H1 (cell line): ENCODE measurements at regions not wholly inside any gene's neighbourhood (a gene's known extent, or its start where the extent isn't known, plus 50 kb on each side); places are given as distances from the start of the nearest gene placed in this dataset.

ENCODE experiments used
- CTCF ChIA-PET: fragments of 300-600 bp; sonication (Branson Sonifier 250); formaldehyde crosslinking; loops from one replicate; lab custom pipeline; 2021; ENCODE audit not compliant: partially characterized antibody; lab: Charles Lee
- POLR2A ChIA-PET: fragments of 300-600 bp; sonication (Branson Sonifier 250); formaldehyde crosslinking; loops from one replicate; lab custom pipeline; 2021; ENCODE audit warnings: inconsistent platforms; ENCODE audit not compliant: partially characterized antibody; lab: Charles Lee
- DNase-seq, 2 experiments: peaks; one replicate each; pipeline versions ENCODE4 v3.0.0 to v3.0.0-alpha.2; 2010 to 2022; ENCODE audit warnings: low spot score in 2 of 2, low read depth in 1 of 2, mixed read lengths in 1 of 2
- FAIRE-seq: peaks from 2 replicates; lab custom pipeline; 2011; peaks lifted over from hg19 to GRCh38; lab: Jason Lieb, UNC
- H2AFZ ChIP-seq: 2 replicates; pipeline ENCODE4 v1.8.1; 2012; ENCODE audit warnings: low read length, inconsistent platforms
- H2AK5ac ChIP-seq: 2 replicates; pipeline ENCODE4 v1.6.1; 2013; ENCODE audit warnings: low read depth, low read length
- H2BK120ac ChIP-seq: replicated peaks from 2 replicates; pipeline ENCODE3; 2013; ENCODE audit warnings: low read depth, low read length, inconsistent platforms
- H2BK12ac ChIP-seq: 2 replicates; pipeline ENCODE4 v1.6.1; 2013; ENCODE audit warnings: low read depth, low read length
- H2BK15ac ChIP-seq: 2 replicates; pipeline ENCODE4 v1.6.1; 2013; ENCODE audit warnings: low read length
- H2BK20ac ChIP-seq: 2 replicates; pipeline ENCODE4 v1.6.1; 2013; ENCODE audit warnings: low read length
- H2BK5ac ChIP-seq: 2 replicates; pipeline ENCODE4 v1.6.1; 2013; ENCODE audit warnings: low read depth, low read length
- H3K14ac ChIP-seq: 2 replicates; pipeline ENCODE4 v1.6.1; 2013; ENCODE audit warnings: inconsistent platforms; ENCODE audit not compliant: insufficient read length
- H3K18ac ChIP-seq: 2 replicates; pipeline ENCODE4 v1.6.1; 2013; ENCODE audit warnings: low read length; ENCODE audit errors: extremely low read depth
- H3K23ac ChIP-seq: 2 replicates; pipeline ENCODE4 v1.6.1; 2013; ENCODE audit warnings: inconsistent platforms; ENCODE audit not compliant: insufficient read length
- H3K23me2 ChIP-seq: 2 replicates; pipeline ENCODE4 v1.6.1; 2013; ENCODE audit warnings: low read depth, low read length
- H3K27ac ChIP-seq: 2 replicates; pipeline ENCODE4 v1.6.1; 2011; ENCODE audit warnings: low read depth, low read length, inconsistent platforms
- H3K27me3 ChIP-seq, 4 experiments: replicated peaks in 1 of 4; 1 replicate in 1 of 4; 2 replicates in 3 of 4; pipeline versions ENCODE4 v1.6.1 to v1.8.1; 2011 to 2013; ENCODE audit warnings: low read length in 3 of 4, mild to moderate bottlenecking in 3 of 4, inconsistent platforms in 2 of 4, mixed read lengths in 2 of 4, moderate library complexity in 1 of 4; ENCODE audit not compliant: control insufficient read depth in 3 of 4, insufficient read depth in 3 of 4; ENCODE audit errors: extremely low read depth in 1 of 4
- H3K36me3 ChIP-seq, 4 experiments: 2 replicates each; pipeline versions ENCODE4 v1.6.1 to v1.8.1; 2011 to 2013; ENCODE audit warnings: mild to moderate bottlenecking in 4 of 4, low read length in 3 of 4, moderate library complexity in 2 of 4, control low read depth in 1 of 4, inconsistent platforms in 1 of 4; ENCODE audit not compliant: insufficient read depth in 4 of 4, control insufficient read depth in 2 of 4
- H3K4ac ChIP-seq: replicated peaks from 2 replicates; pipeline ENCODE3; 2013; ENCODE audit warnings: low read length, low read depth, mixed read lengths, inconsistent platforms; ENCODE audit not compliant: insufficient read length
- H3K4me1 ChIP-seq, 4 experiments: replicated peaks in 1 of 4; 1 replicate in 1 of 4; 2 replicates in 3 of 4; pipeline versions ENCODE4 v1.6.1 to v1.8.1; 2011 to 2013; ENCODE audit warnings: low read length in 3 of 4, inconsistent platforms in 2 of 4, mixed read lengths in 1 of 4; ENCODE audit not compliant: insufficient read depth in 4 of 4, control insufficient read depth in 3 of 4
- H3K4me2 ChIP-seq, 2 experiments: 2 replicates each; pipeline versions ENCODE4 v1.6.1 to v1.8.1; 2011 to 2013; ENCODE audit warnings: low read depth in 2 of 2, low read length in 2 of 2, control low read depth in 1 of 2, inconsistent platforms in 1 of 2, mild to moderate bottlenecking in 1 of 2; ENCODE audit not compliant: insufficient read depth in 1 of 2
- H3K4me3 ChIP-seq, 4 experiments: fragments of 200-600, 300-600 bp in 1 of 4; sonication (generic), shearing (Covaris generic), sonication (Bioruptor Twin) in 1 of 4; 2 replicates each; pipeline versions ENCODE4 v1.5.1 to v1.8.1; 2011 to 2016; ENCODE audit warnings: low read length in 4 of 4, low read depth in 3 of 4, control low read depth in 2 of 4, inconsistent platforms in 2 of 4, mild to moderate bottlenecking in 2 of 4, mixed read lengths in 1 of 4, moderate library complexity in 1 of 4; ENCODE audit not compliant: insufficient read depth in 2 of 4; ENCODE audit errors: extremely low read depth in 1 of 4
- H3K56ac ChIP-seq: replicated peaks from 2 replicates; pipeline ENCODE3; 2013; ENCODE audit warnings: low read depth, mild to moderate bottlenecking, mixed read lengths, low read length, inconsistent platforms; ENCODE audit not compliant: insufficient read length
- H3K79me1 ChIP-seq: 2 replicates; pipeline ENCODE4 v1.6.1; 2013; ENCODE audit warnings: low read depth, low read length, control low read depth
- H3K79me2 ChIP-seq, 2 experiments: 2 replicates each; pipeline versions ENCODE4 v1.6.1 to v1.8.1; 2012 to 2013; ENCODE audit warnings: low read length in 2 of 2, mild to moderate bottlenecking in 2 of 2, inconsistent platforms in 1 of 2; ENCODE audit not compliant: insufficient read depth in 2 of 2, control insufficient read depth in 1 of 2
- H3K9ac ChIP-seq, 4 experiments: replicated peaks in 1 of 4; 1 replicate in 1 of 4; 2 replicates in 3 of 4; pipeline versions ENCODE4 v1.6.1 to v1.8.1; 2011 to 2013; ENCODE audit warnings: low read depth in 3 of 4, low read length in 3 of 4, control low read depth in 2 of 4, mild to moderate bottlenecking in 2 of 4, moderate library complexity in 2 of 4, inconsistent platforms in 1 of 4; ENCODE audit errors: extremely low read depth in 1 of 4
- H3K9me3 ChIP-seq, 2 experiments: 2 replicates each; pipeline versions ENCODE4 v1.6.1 to v1.8.1; 2012 to 2013; ENCODE audit warnings: mild to moderate bottlenecking in 2 of 2, moderate library complexity in 2 of 2, control low read depth in 1 of 2, inconsistent platforms in 1 of 2, low read depth in 1 of 2, low read length in 1 of 2, mixed read lengths in 1 of 2; ENCODE audit not compliant: insufficient read depth in 2 of 2
- H4K20me1 ChIP-seq, 2 experiments: replicated peaks in 1 of 2; 2 replicates each; pipeline versions ENCODE3 to v1.8.1; 2011 to 2013; ENCODE audit warnings: inconsistent platforms in 2 of 2, low read length in 2 of 2, mild to moderate bottlenecking in 1 of 2; ENCODE audit not compliant: insufficient read depth in 2 of 2, control insufficient read depth in 1 of 2
- H4K5ac ChIP-seq: 2 replicates; pipeline ENCODE4 v1.6.1; 2013; ENCODE audit warnings: low read length, low read depth, mixed read lengths, inconsistent platforms; ENCODE audit not compliant: insufficient read length
- H4K8ac ChIP-seq: 2 replicates; pipeline ENCODE4 v1.8.0; 2013; ENCODE audit warnings: mild to moderate bottlenecking, moderate library complexity, low read length, inconsistent platforms; ENCODE audit not compliant: insufficient read depth; ENCODE audit errors: extremely low read depth
- H4K91ac ChIP-seq: replicated peaks from 2 replicates; pipeline ENCODE3; 2013; ENCODE audit warnings: low read length, mixed read lengths, inconsistent platforms; ENCODE audit not compliant: insufficient read length
- ATF3 ChIP-seq: IDR thresholded peaks from 2 replicates; pipeline ENCODE4 v1.6.1; 2011; ENCODE audit warnings: low read depth, mild to moderate bottlenecking, low read length; ENCODE audit not compliant: insufficient read depth
- CBX5 ChIP-seq: fragments of 300-800, 300-1000 bp; sonication (generic); IDR thresholded peaks from 2 replicates; pipeline ENCODE4 v1.7.1; 2016; ENCODE audit warnings: antibody characterized with exemption, low read length, low read depth
- CEBPB ChIP-seq: IDR thresholded peaks from 2 replicates; pipeline ENCODE4 v1.6.1; 2012; ENCODE audit warnings: low read depth, low read length
- CHD1 ChIP-seq: IDR thresholded peaks from 2 replicates; pipeline ENCODE4 v1.6.1; 2012; ENCODE audit warnings: low read depth, low read length, improper control_type of control experiment
- EZH2 ChIP-seq: fragments of 200-600 bp; sonication (generic); IDR thresholded peaks from 2 replicates; pipeline ENCODE4 v1.7.1; 2012; ENCODE audit warnings: low read depth, mild to moderate bottlenecking, moderate library complexity, low read length, inconsistent platforms; ENCODE audit not compliant: severe bottlenecking
- FOSL1 ChIP-seq: IDR thresholded peaks from 2 replicates; pipeline ENCODE4 v1.6.1; 2011; ENCODE audit warnings: mild to moderate bottlenecking, low read depth, low read length, moderate library complexity; ENCODE audit not compliant: insufficient read depth
- HDAC2 ChIP-seq, 2 experiments: fragments of 300-600 bp in 1 of 2; sonication (generic) in 1 of 2; IDR thresholded peaks; 2 replicates each; pipeline ENCODE4 v1.6.1; 2011 to 2012; ENCODE audit warnings: low read depth in 2 of 2, low read length in 2 of 2, mild to moderate bottlenecking in 2 of 2, moderate library complexity in 2 of 2, borderline replicate concordance in 1 of 2, inconsistent platforms in 1 of 2
- KDM5A ChIP-seq: fragments of 200-600 bp; IDR thresholded peaks from 2 replicates; pipeline ENCODE4 v1.7.1; 2012; ENCODE audit warnings: mild to moderate bottlenecking, low read length, inconsistent platforms, mixed read lengths
- MAX ChIP-seq: IDR thresholded peaks from 2 replicates; pipeline ENCODE4 v1.6.1; 2012; ENCODE audit warnings: inconsistent platforms
- NANOG ChIP-seq: IDR thresholded peaks from 2 replicates; pipeline ENCODE4 v1.6.1; 2011; ENCODE audit warnings: low read length, low read depth, mild to moderate bottlenecking, inconsistent platforms; ENCODE audit not compliant: insufficient read depth, poor library complexity, severe bottlenecking
- RBBP5 ChIP-seq: IDR thresholded peaks from 2 replicates; pipeline ENCODE4 v1.7.1; 2012; ENCODE audit warnings: low read depth, mild to moderate bottlenecking, inconsistent platforms, low read length, moderate library complexity, borderline replicate concordance
- RFX5 ChIP-seq: IDR thresholded peaks from 2 replicates; pipeline ENCODE4 v1.6.1; 2011; ENCODE audit warnings: low read depth, low read length, improper control_type of control experiment, borderline replicate concordance
- SAP30 ChIP-seq: fragments of 300-600 bp; sonication (generic); IDR thresholded peaks from 2 replicates; pipeline ENCODE4 v1.7.1; 2012; ENCODE audit warnings: low read length, moderate library complexity, mild to moderate bottlenecking, inconsistent platforms; ENCODE audit not compliant: insufficient read depth, insufficient replicate concordance
- SP4 ChIP-seq: IDR thresholded peaks from 2 replicates; pipeline ENCODE4 v1.6.1; 2012; ENCODE audit warnings: low read length, inconsistent platforms
- WGBS, 2 experiments: shearing (Covaris generic) in 1 of 2; methylation state at CpG; one replicate each; pipeline versions ENCODE4 v1.1.6 to v1.1.7; 2013 to 2015; ENCODE audit warnings: low lambda C conversion rate in 2 of 2, mixed read lengths in 2 of 2, inconsistent platforms in 1 of 2, low coverage in 1 of 2, missing lambda C conversion rate in 1 of 2; ENCODE audit not compliant: insufficient replicate concordance in 2 of 2, insufficient coverage in 1 of 2, insufficient read length in 1 of 2; ENCODE audit errors: extremely low coverage in 1 of 2, missing lambda C conversion rate in 1 of 2; 5-methylcytosine and 5-hydroxymethylcytosine counted together

- Histone ChIP-seq H3K14ac (no peak overlapping the region), H2BK15ac (no peak overlapping the region), H3K23me2 (no peaks in the 10 kb centered on the region), H3K4me2 (no peak overlapping the region), H3K4me3 (no peak overlapping the region), H3K9ac (no peak overlapping the region), H4K5ac (no peak overlapping the region), H4K91ac (no peak overlapping the region), H4K8ac (no peak overlapping the region), H2AK5ac (no peak overlapping the region), H3K4ac (no peak overlapping the region), H3K18ac (no peak overlapping the region), H3K4me1 (no peaks in the 10 kb centered on the region), H4K20me1 (no peaks in the 10 kb centered on the region), H3K56ac (no peak overlapping the region), H3K79me1 (no peaks in the 10 kb centered on the region), H2AFZ (no peak overlapping the region), H3K36me3 (no peaks in the 10 kb centered on the region), H3K79me2 (no peaks in the 10 kb centered on the region), H2BK120ac (no peak overlapping the region), H3K27ac (no peak overlapping the region), H2BK5ac (no peak overlapping the region), H3K27me3 (no peaks in the 10 kb centered on the region), H2BK20ac (no peak overlapping the region), H3K23ac (no peak overlapping the region), H3K9me3 (no peaks in the 10 kb centered on the region), H2BK12ac (no peak overlapping the region)
- no peak for DNase-seq
- 96% methylated on average over 4 of the region's 4 CpGs; no CpG with 5 or more reads in 1 of the 2 experiments for WGBS, 2 experiments
- ChIA-PET CTCF (interaction anchor here (1.3 kb wide), 1 partner anchor 466 kb away, joined by 3 read pairs; no protein-coding TSS in a partner anchor), POLR2A (no interaction called here)
- no peak for FAIRE-seq
- TF ChIP-seq RFX5 (no peak), HDAC2 (IDR thresholded peaks at IDR 0.05; ENCODE audit: borderline replicate concordance in 1 of 2, low read depth in 2 of 2, low read length in 2 of 2) (no peak), RBBP5 (no peak), EZH2 (no peak), SAP30 (no peak), CHD1 (no peak), NANOG (no peak), MAX (no peak), FOSL1 (no peak), KDM5A (no peak), ATF3 (no peak), CEBPB (no peak), CBX5 (no peak), SP4 (no peak)
Observed at GRCh38 chr4:126935801-126936200, 697.0 kb upstream of the INTU start.
